A549 (cell line): ENCODE measurements at regions not wholly inside any gene's neighbourhood (a gene's known extent, or its start where the extent isn't known, plus 50 kb on each side); places are given as distances from the start of the nearest gene placed in this dataset.

Experiments used
- BHLHE40 ChIP-seq: IDR thresholded peaks from 2 replicates; pipeline ENCODE4 v1.6.1; 2012; ENCODE audit warnings: low read depth, low read length, inconsistent platforms
- CEBPB ChIP-seq, 2 experiments: fragments of >200 bp in 1 of 2; sonication (Bioruptor Twin) in 1 of 2; formaldehyde crosslinking in 1 of 2; IDR thresholded peaks; 2 replicates each; pipeline ENCODE4 v1.6.1; 2012 to 2016
- NPAS2 ChIP-seq: fragments of 250-450 bp; sonication (Bioruptor Pico); IDR thresholded peaks from 2 replicates; pipeline ENCODE4 v1.8.0; 2022; ENCODE audit warnings: mild to moderate bottlenecking, moderate library complexity, borderline replicate concordance
- POLR2A ChIP-seq: IDR thresholded peaks from 2 replicates; pipeline ENCODE4 v1.6.1; 2012; ENCODE audit warnings: mild to moderate bottlenecking, low read length
- RCOR1 ChIP-seq: fragments of 150-350 bp; IDR thresholded peaks from 2 replicates; pipeline ENCODE4 v1.6.1; 2014; ENCODE audit warnings: antibody characterized with exemption, low read length, low read depth
- TF ChIP-seq, protein P1 (sequence below): fragments of >200 bp; sonication (Bioruptor Twin); formaldehyde crosslinking; IDR thresholded peaks from 3 replicates; pipeline ENCODE4 v1.5.1; 2016

DNA sequence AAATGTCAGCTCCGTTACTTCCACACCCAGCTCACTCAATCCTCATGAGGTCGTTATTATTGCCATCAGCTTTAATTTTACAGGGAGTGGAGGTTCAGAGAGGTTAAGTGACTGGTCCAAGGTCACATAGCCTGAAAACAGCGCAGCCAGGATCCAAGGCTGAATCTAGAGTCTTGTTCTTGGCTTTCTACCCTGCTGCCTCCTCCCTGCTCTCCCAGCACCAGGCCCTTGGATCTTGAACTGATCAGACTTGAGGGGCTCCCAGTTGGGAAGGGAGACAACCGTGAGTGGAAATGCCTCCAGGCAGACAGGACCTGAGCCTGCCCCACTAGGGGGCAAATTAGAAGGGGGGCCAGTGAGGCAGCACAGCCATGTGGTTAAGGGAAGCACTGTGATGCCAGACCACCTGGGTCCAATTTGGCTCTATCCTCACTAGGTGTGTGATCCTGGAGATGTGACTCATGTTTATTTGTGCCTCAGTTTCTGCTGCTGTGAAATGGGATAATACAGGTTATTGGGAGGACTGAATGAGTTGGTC is 135.6 kb upstream of the PTPN1 start:
- TF ChIP-seq, protein P1, sequence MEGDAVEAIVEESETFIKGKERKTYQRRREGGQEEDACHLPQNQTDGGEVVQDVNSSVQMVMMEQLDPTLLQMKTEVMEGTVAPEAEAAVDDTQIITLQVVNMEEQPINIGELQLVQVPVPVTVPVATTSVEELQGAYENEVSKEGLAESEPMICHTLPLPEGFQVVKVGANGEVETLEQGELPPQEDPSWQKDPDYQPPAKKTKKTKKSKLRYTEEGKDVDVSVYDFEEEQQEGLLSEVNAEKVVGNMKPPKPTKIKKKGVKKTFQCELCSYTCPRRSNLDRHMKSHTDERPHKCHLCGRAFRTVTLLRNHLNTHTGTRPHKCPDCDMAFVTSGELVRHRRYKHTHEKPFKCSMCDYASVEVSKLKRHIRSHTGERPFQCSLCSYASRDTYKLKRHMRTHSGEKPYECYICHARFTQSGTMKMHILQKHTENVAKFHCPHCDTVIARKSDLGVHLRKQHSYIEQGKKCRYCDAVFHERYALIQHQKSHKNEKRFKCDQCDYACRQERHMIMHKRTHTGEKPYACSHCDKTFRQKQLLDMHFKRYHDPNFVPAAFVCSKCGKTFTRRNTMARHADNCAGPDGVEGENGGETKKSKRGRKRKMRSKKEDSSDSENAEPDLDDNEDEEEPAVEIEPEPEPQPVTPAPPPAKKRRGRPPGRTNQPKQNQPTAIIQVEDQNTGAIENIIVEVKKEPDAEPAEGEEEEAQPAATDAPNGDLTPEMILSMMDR: no peak
- TF ChIP-seq CEBPB (IDR thresholded peaks at IDR 0.05): no peak
- no peak for TF ChIP-seq NPAS2 (CRISPR knock-in tag)
- TF ChIP-seq POLR2A: no peak
- no peak for TF ChIP-seq BHLHE40
- no peak for TF ChIP-seq RCOR1
